ENCODE measurements at regions not wholly inside any gene's neighbourhood (a gene's known extent, or its start where the extent isn't known, plus 50 kb on each side); places are given as distances from the start of the nearest gene placed in this dataset.
"Not testable (repeated sequence)": the region's sequence is repeated elsewhere in the genome, so short reads cannot be mapped to it uniquely, and the experiment has no call there.

GRCh38 chr4:127506283-127506682 is 126.5 kb upstream of the INTU start:
- DNase-seq (ENCODE audit: low read depth), result no peak
- TF ChIP-seq CTCF (IDR thresholded peaks at IDR 0.05; ENCODE audit: insufficient read depth, low read depth, low read length), result no peak
- H3K4me3 ChIP-seq (ENCODE audit: low read depth, low read length), result no peak overlapping the region

GRCh38 chr4:127509155-127509554 is 123.6 kb upstream of the INTU start:
- peak; percentile 1 for DNase-seq (ENCODE audit: low read depth)
- H3K4me3 ChIP-seq (ENCODE audit: low read depth, low read length), result no peak overlapping the region
- no peak for TF ChIP-seq CTCF (IDR thresholded peaks at IDR 0.05; ENCODE audit: insufficient read depth, low read depth, low read length)

- not testable (repeated sequence) for H3K4me3 ChIP-seq (ENCODE audit: low read depth, low read length); DNase-seq (ENCODE audit: low read depth)
These were observed 120.1 kb upstream of the INTU start for GRCh38 chr4:127512672-127513071.

DNA sequence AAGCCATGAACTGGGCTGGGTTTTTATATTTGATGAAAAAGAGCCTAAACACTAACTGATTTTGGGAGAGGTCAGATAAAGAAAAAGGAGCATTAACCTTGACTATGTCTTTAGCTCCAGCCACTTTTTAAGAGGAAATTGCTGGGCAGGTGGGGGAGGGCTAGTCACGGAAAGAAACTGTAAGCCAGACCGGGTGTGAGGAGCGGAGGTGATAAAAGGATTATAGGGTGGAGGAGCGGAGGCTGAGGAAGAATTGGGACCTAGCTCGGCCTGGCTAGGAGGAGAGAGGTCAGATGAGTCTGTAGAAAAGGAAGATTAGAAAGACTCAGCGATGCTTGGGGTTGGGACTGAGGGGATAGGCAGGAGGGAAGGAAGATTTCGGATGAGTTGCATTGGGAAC is 117.5 kb upstream of the INTU start:
- DNase-seq (ENCODE audit: low read depth); H3K4me3 ChIP-seq (ENCODE audit: low read depth, low read length): not testable (repeated sequence)

- TF ChIP-seq CTCF (IDR thresholded peaks at IDR 0.05; ENCODE audit: insufficient read depth, low read depth, low read length), result no peak
- H3K4me3 ChIP-seq (ENCODE audit: low read depth, low read length), result no peak overlapping the region
- DNase-seq (ENCODE audit: low read depth), result no peak
These were observed 114.7 kb upstream of the INTU start for GRCh38 chr4:127518046-127518445.

- no peak overlapping the region for H3K4me3 ChIP-seq (ENCODE audit: low read depth, low read length)
- TF ChIP-seq CTCF (IDR thresholded peaks at IDR 0.05; ENCODE audit: insufficient read depth, low read depth, low read length), result no peak
- no peak for DNase-seq (ENCODE audit: low read depth)
These were observed 111.3 kb upstream of the INTU start for GRCh38 chr4:127521463-127521862.

DNA sequence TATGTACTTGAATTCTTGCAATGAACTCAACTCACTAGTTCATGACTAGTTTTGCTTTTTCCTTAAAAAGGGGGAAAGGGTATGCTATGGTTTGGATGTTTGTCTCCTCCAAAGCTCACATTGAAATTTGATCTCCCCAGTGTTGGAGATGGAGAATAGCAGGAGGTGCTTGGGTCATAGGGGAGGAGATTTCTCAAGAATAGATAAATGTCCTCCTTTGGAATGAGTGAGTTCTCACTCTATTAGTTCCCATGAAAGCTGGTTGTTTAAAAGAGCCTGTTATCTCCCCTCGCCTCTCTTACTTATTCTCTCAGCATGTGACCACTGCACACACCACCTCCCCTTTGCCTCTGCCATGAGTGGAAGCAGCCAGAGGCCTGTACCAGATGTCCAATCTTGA is 109.4 kb upstream of the INTU start:
- TF ChIP-seq CTCF (IDR thresholded peaks at IDR 0.05; ENCODE audit: insufficient read depth, low read depth, low read length), result no peak
- H3K4me3 ChIP-seq (ENCODE audit: low read depth, low read length), result no peak overlapping the region
- no peak for DNase-seq (ENCODE audit: low read depth)

DNA sequence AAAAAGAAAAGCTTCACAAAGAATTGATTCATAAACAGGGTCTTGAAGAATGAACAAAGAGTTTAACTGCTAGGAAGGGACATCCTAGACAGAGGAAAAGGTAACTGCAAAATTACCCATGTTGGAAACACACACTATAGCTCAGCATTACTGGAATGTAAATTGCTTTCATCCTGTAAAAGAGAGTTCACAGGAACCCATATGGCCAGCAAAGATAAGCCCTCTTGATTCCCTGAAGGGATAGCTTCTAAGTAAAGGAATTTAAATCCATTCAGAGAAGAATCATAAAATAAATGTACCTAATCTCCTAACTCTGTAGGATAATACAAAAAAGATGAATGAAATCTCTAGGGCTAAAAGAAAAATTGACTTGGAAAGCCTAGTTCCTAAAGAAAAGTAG is 107.1 kb upstream of the INTU start:
- no peak overlapping the region for H3K4me3 ChIP-seq (ENCODE audit: low read depth, low read length)
- no peak for TF ChIP-seq CTCF (IDR thresholded peaks at IDR 0.05; ENCODE audit: insufficient read depth, low read depth, low read length)
- DNase-seq (ENCODE audit: low read depth), result no peak

All from fibroblast of villous mesenchyme (primary cell).